K562 (cell line): ENCODE measurements at regions not wholly inside any gene's neighbourhood (a gene's known extent, or its start where the extent isn't known, plus 50 kb on each side); places are given as distances from the start of the nearest gene placed in this dataset.

ENCODE experiments used
- ATAC-seq: fragments of 200-7000 bp; cut with Tn5 transposase; 3 replicates; pipeline ENCODE4 v1.9.1; 2020; ENCODE audit warnings: moderate library complexity
- BruUV-seq: library from RNA; stranded (reverse); fragments of 400-500 nt; replicated peaks from 2 replicates; lab custom pipeline; 2021; lab: Mats Ljungman, UMichigan
- CTCF ChIA-PET: fragments of 300-600 bp; formaldehyde crosslinking; extraction: SDS; loops from one replicate; lab custom pipeline; 2021; ENCODE audit warnings: low intra/inter-chr PET ratio; lab: Yijun Ruan, JAX
- POLR2A ChIA-PET: fragments of 300-600, 350-650 bp; sonication (Branson Sonifier 250); formaldehyde crosslinking; extraction: SDS; loops from one replicate; lab custom pipeline; 2021; ENCODE audit warnings: antibody characterized with exemption, inconsistent platforms; lab: Yijun Ruan, JAX
- DNase-seq, 4 experiments: peaks; one replicate each; pipeline versions ENCODE4 v3.0.0 to v3.0.0-alpha.2; 2011 to 2018; ENCODE audit warnings: low spot score in 3 of 4, mixed read lengths in 3 of 4; ENCODE audit errors: extremely low read depth in 1 of 4
- FAIRE-seq: peaks from 2 replicates; lab custom pipeline; 2011; peaks lifted over from hg19 to GRCh38; lab: Jason Lieb, UNC
- H2AFZ ChIP-seq: 2 replicates; pipeline ENCODE4 v1.6.0; 2011; ENCODE audit warnings: low read depth, low read length, control low read depth, inconsistent platforms
- H3K27ac ChIP-seq: fragments of 200-600 bp; 3 replicates; pipeline ENCODE4 v1.8.0; 2011; ENCODE audit warnings: low read depth, mild to moderate bottlenecking, control low read depth, inconsistent platforms, low read length, moderate library complexity, mixed read lengths; ENCODE audit errors: extremely low read depth
- H3K27me3 ChIP-seq, 2 experiments: fragments of 300-600 bp in 1 of 2; 2 replicates in 1 of 2; 3 replicates in 1 of 2; pipeline versions ENCODE4 v1.6.0 to v1.8.0; 2011; ENCODE audit warnings: inconsistent platforms in 2 of 2, low read length in 2 of 2, mild to moderate bottlenecking in 1 of 2, mixed read lengths in 1 of 2, moderate library complexity in 1 of 2; ENCODE audit not compliant: control insufficient read depth in 2 of 2, insufficient read depth in 2 of 2
- H3K36me3 ChIP-seq: fragments of 300-600 bp; 3 replicates; pipeline ENCODE4 v1.8.0; 2011; ENCODE audit warnings: mild to moderate bottlenecking, low read length, inconsistent platforms; ENCODE audit not compliant: control insufficient read depth, insufficient read depth
- H3K4me1 ChIP-seq, 2 experiments: fragments of 200-600 bp in 1 of 2; replicated peaks in 1 of 2; 2 replicates in 1 of 2; 3 replicates in 1 of 2; pipeline versions ENCODE4 v1.5.1 to v1.8.0; 2011; ENCODE audit warnings: inconsistent platforms in 2 of 2, low read length in 2 of 2, mild to moderate bottlenecking in 1 of 2, mixed read lengths in 1 of 2, moderate library complexity in 1 of 2; ENCODE audit not compliant: control insufficient read depth in 2 of 2, insufficient read depth in 2 of 2
- H3K4me2 ChIP-seq: 2 replicates; pipeline ENCODE4 v1.6.1; 2011; ENCODE audit warnings: low read length, control low read depth, inconsistent platforms, mixed read lengths; ENCODE audit not compliant: insufficient read depth
- H3K4me3 ChIP-seq: fragments of 200-600 bp; sonication (generic), shearing (Covaris generic); 2 replicates; pipeline ENCODE4 v1.5.1; 2016; ENCODE audit warnings: control low read depth, inconsistent platforms
- H3K79me2 ChIP-seq: fragments of 200-600 bp; 3 replicates; pipeline ENCODE4 v1.8.0; 2011; ENCODE audit warnings: low read length, inconsistent platforms; ENCODE audit not compliant: control insufficient read depth, insufficient read depth
- H3K9ac ChIP-seq, 2 experiments: 2 replicates each; pipeline versions ENCODE4 v1.6.0 to v1.6.1; 2011; ENCODE audit warnings: low read depth in 2 of 2, low read length in 2 of 2, control low read depth in 1 of 2, inconsistent platforms in 1 of 2, mild to moderate bottlenecking in 1 of 2, mixed read lengths in 1 of 2; ENCODE audit not compliant: insufficient read depth in 1 of 2
- H3K9me1 ChIP-seq: one replicate; pipeline ENCODE4 v1.6.0; 2011; ENCODE audit warnings: inconsistent platforms, mild to moderate bottlenecking, low read length, moderate library complexity; ENCODE audit not compliant: control insufficient read depth, insufficient read depth
- H3K9me3 ChIP-seq: replicated peaks from 2 replicates; pipeline ENCODE4 v1.5.1; 2011; ENCODE audit warnings: low read depth, low read length, inconsistent platforms; ENCODE audit not compliant: control insufficient read depth, insufficient read depth
- H4K20me1 ChIP-seq: replicated peaks from 2 replicates; pipeline ENCODE4 v1.6.1; 2011; ENCODE audit warnings: low read length, inconsistent platforms, mixed read lengths; ENCODE audit not compliant: control insufficient read depth, insufficient read depth
- BMI1 ChIP-seq: fragments of 150-350 bp; IDR thresholded peaks from 2 replicates; pipeline ENCODE4 v1.6.1; 2014; ENCODE audit warnings: low read length
- BRCA1 ChIP-seq, 2 experiments: fragments of 450-650 bp in 1 of 2; sonication (generic) in 1 of 2; formaldehyde crosslinking in 1 of 2; IDR thresholded peaks; 2 replicates each; pipeline versions ENCODE4 v1.5.0 to v1.6.1; 2017 to 2020; ENCODE audit warnings: mild to moderate bottlenecking in 1 of 2, missing genetic modification reagents in 1 of 2
- CBX1 ChIP-seq: sonication (generic); IDR thresholded peaks from 2 replicates; pipeline ENCODE4 v1.6.1; 2016; ENCODE audit warnings: antibody characterized with exemption, low read depth, mild to moderate bottlenecking
- PHF8 ChIP-seq: fragments of 200-600 bp; sonication (generic); IDR thresholded peaks from 2 replicates; pipeline ENCODE4 v1.6.1; 2012; ENCODE audit warnings: mixed run types, mild to moderate bottlenecking, inconsistent platforms, low read length, moderate library complexity, borderline replicate concordance
- RFX7 ChIP-seq: fragments of 250-450 bp; sonication (Bioruptor Pico); IDR thresholded peaks from 2 replicates; pipeline ENCODE4 v1.5.1; 2021; ENCODE audit warnings: mild to moderate bottlenecking
- STAT5A ChIP-seq: IDR thresholded peaks from 2 replicates; pipeline ENCODE4 v1.6.1; 2012; ENCODE audit warnings: low read length, inconsistent platforms, borderline replicate concordance
- TCF7L2 ChIP-seq: fragments of 150-350 bp; IDR thresholded peaks from 2 replicates; pipeline ENCODE4 v1.6.1; 2016; ENCODE audit warnings: low read depth, mild to moderate bottlenecking, low read length, moderate library complexity
- ZNF24 ChIP-seq: fragments of 450-650 bp; IDR thresholded peaks from 2 replicates; pipeline ENCODE4 v1.6.1; 2016
- WGBS: fragments of 100-300 bp; shearing (Covaris generic); methylation state at CpG from one replicate; pipeline ENCODE4 v1.1.6; 2016; ENCODE audit warnings: low coverage, mixed read lengths; ENCODE audit not compliant: insufficient coverage; ENCODE audit errors: missing lambda C conversion rate; 5-methylcytosine and 5-hydroxymethylcytosine counted together
- in situ Hi-C: fragments of 300-500 bp; cut with MboI; formaldehyde crosslinking; loops from 4 replicates; pipeline ENCODE4 v1.15.0; 2018; ENCODE audit warnings: inconsistent platforms, mixed read lengths
- intact Hi-C: fragments of 100-400 bp; cut with micrococcal nuclease; formaldehyde crosslinking; loops from 2 replicates; pipeline ENCODE4 v1.14.2; 2022
- TF ChIP-seq, protein P1 (sequence below): sonication (generic); formaldehyde crosslinking; IDR thresholded peaks from 2 replicates; pipeline ENCODE4 v1.8.1; 2022; ENCODE audit warnings: missing genetic modification reagents
- TF ChIP-seq, protein P2 (sequence below): fragments of 250-450 bp; sonication (Bioruptor Pico); IDR thresholded peaks from 2 replicates; pipeline ENCODE4 v1.4.0; 2020; ENCODE audit warnings: mild to moderate bottlenecking, moderate library complexity, borderline replicate concordance
- TF ChIP-seq, protein P3 (sequence below): fragments of 250-450 bp; sonication (Bioruptor Pico); IDR thresholded peaks from 2 replicates; pipeline ENCODE4 v1.5.0; 2021; ENCODE audit warnings: mild to moderate bottlenecking, borderline replicate concordance
- TF ChIP-seq, protein P4 (sequence below): fragments of 450-650 bp; formaldehyde crosslinking; IDR thresholded peaks from 2 replicates; pipeline ENCODE4 v1.4.0; 2022; ENCODE audit warnings: missing genetic modification characterization

DNA sequence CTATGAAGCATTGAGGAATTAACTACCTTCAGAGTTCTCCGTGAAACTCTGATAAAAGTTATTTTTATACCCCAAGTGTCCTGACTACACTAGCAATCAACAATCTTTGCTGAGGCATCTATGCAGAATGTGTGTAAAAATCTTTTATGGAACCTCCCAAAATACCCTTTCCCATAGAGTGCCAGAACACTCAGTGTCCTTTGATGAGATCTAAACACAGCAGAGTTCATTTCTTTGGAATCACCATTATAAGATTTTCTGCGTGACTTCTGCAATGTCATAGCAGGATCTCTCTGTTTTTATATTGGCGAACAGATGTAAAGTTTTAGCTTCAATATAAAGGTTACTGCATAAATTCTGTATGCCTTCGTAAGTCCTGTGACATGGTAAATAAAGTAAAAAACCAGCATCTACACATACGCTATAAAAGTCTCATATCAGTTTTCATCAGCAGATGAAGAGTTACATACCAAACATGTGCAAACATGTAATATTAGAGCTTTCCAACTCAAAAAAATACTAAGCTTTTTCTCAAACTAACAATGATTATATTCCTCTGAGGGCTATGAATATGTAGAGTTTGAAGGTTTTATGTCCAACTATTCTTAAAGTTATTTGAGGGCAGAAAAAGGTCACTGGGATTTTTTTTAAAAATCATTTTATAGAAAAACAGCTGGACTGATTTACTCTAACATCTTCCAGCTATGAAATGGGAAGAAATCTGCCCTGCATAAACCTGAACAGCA lies 67.2 kb downstream of the SKIDA1 start:
- intact Hi-C loops = no loop called here
- H3K27me3 ChIP-seq = peaks cover 27 to 36% of the 10 kb centered on the region in 2 experiments
- no TSS peak for BruUV-seq
- no peak for DNase-seq
- no peak for FAIRE-seq
- H3K79me2 ChIP-seq = no peaks in the 10 kb centered on the region
- H3K36me3 ChIP-seq = no peaks in the 10 kb centered on the region
- H4K20me1 ChIP-seq = no peaks in the 10 kb centered on the region
- ChIA-PET CTCF (no interaction called here), POLR2A (interaction anchor here (0.6 kb wide), 2 partner anchors 27 to 112 kb away, joined by 3 read pairs; no protein-coding TSS in a partner anchor)
- no peaks in the 10 kb centered on the region for H3K9me3 ChIP-seq
- H3K9ac ChIP-seq = no peak overlapping the region
- no peak for ATAC-seq
- no peak overlapping the region for H3K4me2 ChIP-seq
- no peak overlapping the region for H3K4me3 ChIP-seq
- H3K4me1 ChIP-seq = no peaks in the 10 kb centered on the region
- in situ Hi-C loops = no loop called here
- WGBS = 1% methylated on average over 5 of the region's 5 CpGs
- no peaks in the 10 kb centered on the region for H3K9me1 ChIP-seq
- H3K27ac ChIP-seq = no peak overlapping the region
- H2AFZ ChIP-seq = no peak overlapping the region
- TF ChIP-seq PHF8 (no peak), STAT5A (no peak), BMI1 (no peak), ZNF24 (no peak), CBX1 (no peak), BRCA1 (IDR thresholded peaks at IDR 0.05) (no peak), BRCA1 (CRISPR knock-in tag; IDR thresholded peaks at IDR 0.05) (no peak), RFX7 (no peak), TCF7L2 (no peak)
- TF ChIP-seq, protein P1, sequence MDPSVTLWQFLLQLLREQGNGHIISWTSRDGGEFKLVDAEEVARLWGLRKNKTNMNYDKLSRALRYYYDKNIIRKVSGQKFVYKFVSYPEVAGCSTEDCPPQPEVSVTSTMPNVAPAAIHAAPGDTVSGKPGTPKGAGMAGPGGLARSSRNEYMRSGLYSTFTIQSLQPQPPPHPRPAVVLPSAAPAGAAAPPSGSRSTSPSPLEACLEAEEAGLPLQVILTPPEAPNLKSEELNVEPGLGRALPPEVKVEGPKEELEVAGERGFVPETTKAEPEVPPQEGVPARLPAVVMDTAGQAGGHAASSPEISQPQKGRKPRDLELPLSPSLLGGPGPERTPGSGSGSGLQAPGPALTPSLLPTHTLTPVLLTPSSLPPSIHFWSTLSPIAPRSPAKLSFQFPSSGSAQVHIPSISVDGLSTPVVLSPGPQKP (CRISPR knock-in tag) = no peak
- TF ChIP-seq, protein P2, sequence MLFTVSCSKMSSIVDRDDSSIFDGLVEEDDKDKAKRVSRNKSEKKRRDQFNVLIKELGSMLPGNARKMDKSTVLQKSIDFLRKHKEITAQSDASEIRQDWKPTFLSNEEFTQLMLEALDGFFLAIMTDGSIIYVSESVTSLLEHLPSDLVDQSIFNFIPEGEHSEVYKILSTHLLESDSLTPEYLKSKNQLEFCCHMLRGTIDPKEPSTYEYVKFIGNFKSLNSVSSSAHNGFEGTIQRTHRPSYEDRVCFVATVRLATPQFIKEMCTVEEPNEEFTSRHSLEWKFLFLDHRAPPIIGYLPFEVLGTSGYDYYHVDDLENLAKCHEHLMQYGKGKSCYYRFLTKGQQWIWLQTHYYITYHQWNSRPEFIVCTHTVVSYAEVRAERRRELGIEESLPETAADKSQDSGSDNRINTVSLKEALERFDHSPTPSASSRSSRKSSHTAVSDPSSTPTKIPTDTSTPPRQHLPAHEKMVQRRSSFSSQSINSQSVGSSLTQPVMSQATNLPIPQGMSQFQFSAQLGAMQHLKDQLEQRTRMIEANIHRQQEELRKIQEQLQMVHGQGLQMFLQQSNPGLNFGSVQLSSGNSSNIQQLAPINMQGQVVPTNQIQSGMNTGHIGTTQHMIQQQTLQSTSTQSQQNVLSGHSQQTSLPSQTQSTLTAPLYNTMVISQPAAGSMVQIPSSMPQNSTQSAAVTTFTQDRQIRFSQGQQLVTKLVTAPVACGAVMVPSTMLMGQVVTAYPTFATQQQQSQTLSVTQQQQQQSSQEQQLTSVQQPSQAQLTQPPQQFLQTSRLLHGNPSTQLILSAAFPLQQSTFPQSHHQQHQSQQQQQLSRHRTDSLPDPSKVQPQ (CRISPR knock-in tag) = no peak
- TF ChIP-seq, protein P3, sequence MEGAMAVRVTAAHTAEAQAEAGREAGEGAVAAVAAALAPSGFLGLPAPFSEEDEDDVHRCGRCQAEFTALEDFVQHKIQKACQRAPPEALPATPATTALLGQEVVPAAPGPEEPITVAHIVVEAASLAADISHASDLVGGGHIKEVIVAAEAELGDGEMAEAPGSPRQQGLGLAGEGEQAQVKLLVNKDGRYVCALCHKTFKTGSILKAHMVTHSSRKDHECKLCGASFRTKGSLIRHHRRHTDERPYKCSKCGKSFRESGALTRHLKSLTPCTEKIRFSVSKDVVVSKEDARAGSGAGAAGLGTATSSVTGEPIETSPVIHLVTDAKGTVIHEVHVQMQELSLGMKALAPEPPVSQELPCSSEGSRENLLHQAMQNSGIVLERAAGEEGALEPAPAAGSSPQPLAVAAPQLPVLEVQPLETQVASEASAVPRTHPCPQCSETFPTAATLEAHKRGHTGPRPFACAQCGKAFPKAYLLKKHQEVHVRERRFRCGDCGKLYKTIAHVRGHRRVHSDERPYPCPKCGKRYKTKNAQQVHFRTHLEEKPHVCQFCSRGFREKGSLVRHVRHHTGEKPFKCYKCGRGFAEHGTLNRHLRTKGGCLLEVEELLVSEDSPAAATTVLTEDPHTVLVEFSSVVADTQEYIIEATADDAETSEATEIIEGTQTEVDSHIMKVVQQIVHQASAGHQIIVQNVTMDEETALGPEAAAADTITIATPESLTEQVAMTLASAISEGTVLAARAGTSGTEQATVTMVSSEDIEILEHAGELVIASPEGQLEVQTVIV (CRISPR knock-in tag) = no peak
- TF ChIP-seq, protein P4, sequence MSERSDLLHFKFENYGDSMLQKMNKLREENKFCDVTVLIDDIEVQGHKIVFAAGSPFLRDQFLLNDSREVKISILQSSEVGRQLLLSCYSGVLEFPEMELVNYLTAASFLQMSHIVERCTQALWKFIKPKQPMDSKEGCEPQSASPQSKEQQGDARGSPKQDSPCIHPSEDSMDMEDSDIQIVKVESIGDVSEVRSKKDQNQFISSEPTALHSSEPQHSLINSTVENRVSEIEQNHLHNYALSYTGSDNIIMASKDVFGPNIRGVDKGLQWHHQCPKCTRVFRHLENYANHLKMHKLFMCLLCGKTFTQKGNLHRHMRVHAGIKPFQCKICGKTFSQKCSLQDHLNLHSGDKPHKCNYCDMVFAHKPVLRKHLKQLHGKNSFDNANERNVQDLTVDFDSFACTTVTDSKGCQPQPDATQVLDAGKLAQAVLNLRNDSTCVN (CRISPR knock-in tag) = no peak
